SK-N-SH (cell line): ENCODE measurements at regions not wholly inside any gene's neighbourhood (a gene's known extent, or its start where the extent isn't known, plus 50 kb on each side); places are given as distances from the start of the nearest gene placed in this dataset.

Experiments
- CTCF ChIP-seq: fragments of 200-600 bp; sonication (generic); IDR thresholded peaks from 2 replicates; pipeline ENCODE4 v1.6.1; 2017; ENCODE audit warnings: antibody characterized with exemption, mild to moderate bottlenecking, moderate library complexity
- EP300 ChIP-seq, 2 experiments: IDR thresholded peaks; 2 replicates each; pipeline versions ENCODE4 v1.4.0 to v1.6.1; 2012; ENCODE audit warnings: borderline replicate concordance in 1 of 2, low read depth in 1 of 2, low read length in 1 of 2
- EZH2phosphoT487 ChIP-seq: fragments of 200-600 bp; sonication (generic); IDR thresholded peaks from 2 replicates; pipeline ENCODE4 v1.6.1; 2017; ENCODE audit warnings: low read depth, mixed run types, mild to moderate bottlenecking, antibody characterized with exemption, moderate library complexity, borderline replicate concordance
- RAD21 ChIP-seq: IDR thresholded peaks from 2 replicates; pipeline ENCODE4 v1.6.1; 2012; ENCODE audit warnings: mild to moderate bottlenecking, low read length
- RCOR1 ChIP-seq: fragments of 150-350 bp; IDR thresholded peaks from 2 replicates; pipeline ENCODE4 v1.6.1; 2017; ENCODE audit warnings: antibody characterized with exemption, low read length

GRCh38 chr3:59284926-59285325, 235.1 kb upstream of the CFAP20DC start:
- TF ChIP-seq CTCF: no peak
- no peak for TF ChIP-seq RAD21
- TF ChIP-seq EP300 (IDR thresholded peaks at IDR 0.05; ENCODE audit: borderline replicate concordance in 1 of 2, low read depth in 1 of 2, low read length in 1 of 2): no peak
- TF ChIP-seq RCOR1: no peak
- TF ChIP-seq EZH2phosphoT487: no peak
